ENCODE measurements at regions not wholly inside any gene's neighbourhood (a gene's known extent, or its start where the extent isn't known, plus 50 kb on each side); places are given as distances from the start of the nearest gene placed in this dataset.

- H3K27me3 ChIP-seq (ENCODE audit: insufficient read depth, poor library complexity, severe bottlenecking) = no peaks in the 10 kb centered on the region
- no peak for DNase-seq (ENCODE audit: low read depth in 1 of 2, low spot score in 1 of 2)
- no peak overlapping the region for H3K27ac ChIP-seq (replicated peaks)
- no peak overlapping the region for H3K4me3 ChIP-seq (replicated peaks; ENCODE audit: insufficient read depth, low read length)
- TF ChIP-seq REST (IDR thresholded peaks at IDR 0.05; ENCODE audit: insufficient replicate concordance, low read depth) (no peak), CTCF (IDR thresholded peaks at IDR 0.05; ENCODE audit: insufficient read depth, low read length) (no peak), SPI1 (IDR thresholded peaks at IDR 0.05; ENCODE audit: borderline replicate concordance, low read depth) (no peak), GABPA (IDR thresholded peaks at IDR 0.05; ENCODE audit: low read depth) (no peak), POLR2AphosphoS5 (IDR thresholded peaks at IDR 0.05; ENCODE audit: low read depth) (no peak)
These were observed 79.3 kb downstream of the SDC1 start for GRCh38 chr2:20145497-20146193.

- TF ChIP-seq GABPA (IDR thresholded peaks at IDR 0.05; ENCODE audit: low read depth) (no peak), POLR2AphosphoS5 (IDR thresholded peaks at IDR 0.05; ENCODE audit: low read depth) (no peak), SPI1 (IDR thresholded peaks at IDR 0.05; ENCODE audit: borderline replicate concordance, low read depth) (no peak), CTCF (IDR thresholded peaks at IDR 0.05; ENCODE audit: insufficient read depth, low read length) (no peak), REST (IDR thresholded peaks at IDR 0.05; ENCODE audit: insufficient replicate concordance, low read depth) (no peak)
- no peaks in the 10 kb centered on the region for H3K27me3 ChIP-seq (ENCODE audit: insufficient read depth, poor library complexity, severe bottlenecking)
- no peak overlapping the region for H3K4me3 ChIP-seq (replicated peaks; ENCODE audit: insufficient read depth, low read length)
- no peak overlapping the region for H3K27ac ChIP-seq (replicated peaks)
- DNase-seq (ENCODE audit: low read depth in 1 of 2, low spot score in 1 of 2) = no peak
These were observed 80.1 kb downstream of the SDC1 start for GRCh38 chr2:20144861-20145260.

- no peak for DNase-seq (ENCODE audit: low read depth in 1 of 2, low spot score in 1 of 2)
- Histone ChIP-seq H3K4me3 (replicated peaks; ENCODE audit: insufficient read depth, low read length) (no peak overlapping the region), H3K27ac (replicated peaks) (no peak overlapping the region), H3K27me3 (ENCODE audit: insufficient read depth, poor library complexity, severe bottlenecking) (no peaks in the 10 kb centered on the region)
- TF ChIP-seq CTCF (IDR thresholded peaks at IDR 0.05; ENCODE audit: insufficient read depth, low read length) (no peak), SPI1 (IDR thresholded peaks at IDR 0.05; ENCODE audit: borderline replicate concordance, low read depth) (no peak), POLR2AphosphoS5 (IDR thresholded peaks at IDR 0.05; ENCODE audit: low read depth) (no peak), REST (IDR thresholded peaks at IDR 0.05; ENCODE audit: insufficient replicate concordance, low read depth) (no peak), GABPA (IDR thresholded peaks at IDR 0.05; ENCODE audit: low read depth) (no peak)
These were observed 80.7 kb downstream of the SDC1 start for GRCh38 chr2:20144196-20144595.
